GM21447 (cell line): ENCODE measurements at regions not wholly inside any gene's neighbourhood (a gene's known extent, or its start where the extent isn't known, plus 50 kb on each side); places are given as distances from the start of the nearest gene placed in this dataset.

Source experiments
- ATAC-seq: cut with Tn5 transposase; IDR thresholded peaks from one replicate; pipeline ENCODE4 v1.9.1; 2021; ENCODE audit not compliant: unreplicated experiment

GRCh38 chr2:183214680-183215079, 90.4 kb downstream of the NUP35 start:
- peak; percentile 76 for ATAC-seq

- no peak for ATAC-seq
Measured at GRCh38 chr2:183215917-183216316, 91.7 kb downstream of the NUP35 start.

GRCh38 chr2:183219888-183220287, 95.6 kb downstream of the NUP35 start:
- ATAC-seq = no peak

- ATAC-seq = no peak
Measured at GRCh38 chr2:183222751-183223150, 98.5 kb downstream of the NUP35 start.

- ATAC-seq = no peak
Measured at GRCh38 chr2:183224948-183225347, 100.7 kb downstream of the NUP35 start.

- ATAC-seq = no peak
Measured at GRCh38 chr2:183227176-183227575, 102.9 kb downstream of the NUP35 start.

- ATAC-seq = no peak
Measured at GRCh38 chr2:183229386-183229785, 105.1 kb downstream of the NUP35 start.

GRCh38 chr2:183232161-183232865, 108.1 kb downstream of the NUP35 start:
- no peak for ATAC-seq

GRCh38 chr2:183242937-183243336, 118.7 kb downstream of the NUP35 start:
- no peak for ATAC-seq

- ATAC-seq = no peak
Measured at GRCh38 chr2:183243758-183244157, 119.5 kb downstream of the NUP35 start.

GRCh38 chr2:183244300-183244844, 120.1 kb downstream of the NUP35 start:
- ATAC-seq = no peak

- ATAC-seq = no peak
Measured at GRCh38 chr2:183248866-183249567, 124.8 kb downstream of the NUP35 start.

GRCh38 chr2:183250061-183250460, 125.8 kb downstream of the NUP35 start:
- no peak for ATAC-seq

GRCh38 chr2:183250472-183250871, 126.2 kb downstream of the NUP35 start:
- no peak for ATAC-seq

- no peak for ATAC-seq
Measured at GRCh38 chr2:183253441-183254130, 129.3 kb downstream of the NUP35 start.

- ATAC-seq = no peak
Measured at GRCh38 chr2:183255411-183255810, 131.2 kb downstream of the NUP35 start.

GRCh38 chr2:183259921-183260320, 135.7 kb downstream of the NUP35 start:
- ATAC-seq = no peak

- no peak for ATAC-seq
Measured at GRCh38 chr2:183260527-183260926, 136.3 kb downstream of the NUP35 start.

GRCh38 chr2:183264890-183265535, 140.8 kb downstream of the NUP35 start:
- no peak for ATAC-seq

- peak; percentile 51 for ATAC-seq
Measured at GRCh38 chr2:183267148-183267827, 143.0 kb downstream of the NUP35 start.

GRCh38 chr2:183269956-183270355, 145.7 kb downstream of the NUP35 start:
- no peak for ATAC-seq
